ENCODE measurements at regions not wholly inside any gene's neighbourhood (a gene's known extent, or its start where the extent isn't known, plus 50 kb on each side); places are given as distances from the start of the nearest gene placed in this dataset.

GRCh38 chrX:128335671-128336070 lies 283.5 kb upstream of the ACTRT1 start:
- DNase-seq (ENCODE audit: low read depth) = no peak
- in situ Hi-C loops (cut with HindIII; ENCODE audit: low pct_unique_long_range_greater_than_20kb, low sequenced_read_pairs) = no loop called here

GRCh38 chrX:128334821-128335220 lies 282.6 kb upstream of the ACTRT1 start:
- no peak for DNase-seq (ENCODE audit: low read depth)
- in situ Hi-C loops (cut with HindIII; ENCODE audit: low pct_unique_long_range_greater_than_20kb, low sequenced_read_pairs) = no loop called here

- DNase-seq (ENCODE audit: low read depth) = no peak
- in situ Hi-C loops (cut with HindIII; ENCODE audit: low pct_unique_long_range_greater_than_20kb, low sequenced_read_pairs) = no loop called here
Measured at GRCh38 chrX:128310912-128311311, 258.7 kb upstream of the ACTRT1 start.

GRCh38 chrX:128309311-128309710 lies 257.1 kb upstream of the ACTRT1 start:
- no peak for DNase-seq (ENCODE audit: low read depth)
- in situ Hi-C loops (cut with HindIII; ENCODE audit: low pct_unique_long_range_greater_than_20kb, low sequenced_read_pairs) = no loop called here

- in situ Hi-C loops (cut with HindIII; ENCODE audit: low pct_unique_long_range_greater_than_20kb, low sequenced_read_pairs) = no loop called here
- DNase-seq (ENCODE audit: low read depth) = no peak
Measured at GRCh38 chrX:128294198-128294597, 242.0 kb upstream of the ACTRT1 start.

- DNase-seq (ENCODE audit: low read depth) = peak; percentile 15
- in situ Hi-C loops (cut with HindIII; ENCODE audit: low pct_unique_long_range_greater_than_20kb, low sequenced_read_pairs) = no loop called here
Measured at GRCh38 chrX:128287693-128288092, 235.5 kb upstream of the ACTRT1 start.

- in situ Hi-C loops (cut with HindIII; ENCODE audit: low pct_unique_long_range_greater_than_20kb, low sequenced_read_pairs) = no loop called here
- DNase-seq (ENCODE audit: low read depth) = no peak
Measured at GRCh38 chrX:128250621-128251020, 198.4 kb upstream of the ACTRT1 start.

GRCh38 chrX:128216364-128216763 lies 164.2 kb upstream of the ACTRT1 start:
- in situ Hi-C loops (cut with HindIII; ENCODE audit: low pct_unique_long_range_greater_than_20kb, low sequenced_read_pairs) = no loop called here
- DNase-seq (ENCODE audit: low read depth) = no peak

- in situ Hi-C loops (cut with HindIII; ENCODE audit: low pct_unique_long_range_greater_than_20kb, low sequenced_read_pairs) = no loop called here
- no peak for DNase-seq (ENCODE audit: low read depth)
Measured at GRCh38 chrX:128165884-128166408, 113.7 kb upstream of the ACTRT1 start.

- no peak for DNase-seq (ENCODE audit: low read depth)
- in situ Hi-C loops (cut with HindIII; ENCODE audit: low pct_unique_long_range_greater_than_20kb, low sequenced_read_pairs) = no loop called here
Measured at GRCh38 chrX:128156204-128156603, 104.0 kb upstream of the ACTRT1 start.

- no peak for DNase-seq (ENCODE audit: low read depth)
- in situ Hi-C loops (cut with HindIII; ENCODE audit: low pct_unique_long_range_greater_than_20kb, low sequenced_read_pairs) = no loop called here
Measured at GRCh38 chrX:128142745-128143144, 90.5 kb upstream of the ACTRT1 start.

- DNase-seq (ENCODE audit: low read depth) = peak; percentile 14
- in situ Hi-C loops (cut with HindIII; ENCODE audit: low pct_unique_long_range_greater_than_20kb, low sequenced_read_pairs) = no loop called here
Measured at GRCh38 chrX:128106630-128107029, 54.4 kb upstream of the ACTRT1 start.

GRCh38 chrX:128105659-128106058 lies 53.5 kb upstream of the ACTRT1 start:
- in situ Hi-C loops (cut with HindIII; ENCODE audit: low pct_unique_long_range_greater_than_20kb, low sequenced_read_pairs) = no loop called here
- DNase-seq (ENCODE audit: low read depth) = no peak
